ENCODE measurements at regions not wholly inside any gene's neighbourhood (a gene's known extent, or its start where the extent isn't known, plus 50 kb on each side); places are given as distances from the start of the nearest gene placed in this dataset.

GRCh38 chr15:55126111-55126510, 70.6 kb downstream of the RSL24D1 start:
- no peak overlapping the region for H2AFZ ChIP-seq (ENCODE audit: low read length)
- no peaks in the 10 kb centered on the region for H3K9me2 ChIP-seq (replicated peaks; ENCODE audit: low read depth, low read length)
- no peak overlapping the region for H3K9ac ChIP-seq (ENCODE audit: low read depth, low read length, poor library complexity, severe bottlenecking)
- no peaks in the 10 kb centered on the region for H3F3A ChIP-seq (ENCODE audit: low read depth)
- no peaks in the 10 kb centered on the region for H4K20me1 ChIP-seq (ENCODE audit: insufficient read depth, low read length, poor library complexity, severe bottlenecking)
- H3K36me3 ChIP-seq (ENCODE audit: insufficient read depth, low read length): no peaks in the 10 kb centered on the region
- no peaks in the 10 kb centered on the region for H3K79me2 ChIP-seq (ENCODE audit: insufficient read depth, low read length)
- H3K4me1 ChIP-seq (ENCODE audit: insufficient read depth, low read length, poor library complexity, severe bottlenecking): no peaks in the 10 kb centered on the region
- no peak for TF ChIP-seq CTCF (conservative IDR thresholded peaks at IDR 0.05; ENCODE audit: low read length)
- no peak for TF ChIP-seq EZH2phosphoT487 (IDR thresholded peaks at IDR 0.05; ENCODE audit: borderline replicate concordance)
- no peak overlapping the region for H3K4me3 ChIP-seq (ENCODE audit: low read length, poor library complexity, severe bottlenecking)
- no peak overlapping the region for H3K4me2 ChIP-seq (ENCODE audit: low read depth, low read length, poor library complexity, severe bottlenecking)
- H3K9me3 ChIP-seq (ENCODE audit: insufficient read depth, low read depth, low read length): no peaks in the 10 kb centered on the region
- no peaks in the 10 kb centered on the region for H3K27me3 ChIP-seq (ENCODE audit: insufficient read depth, low read length, poor library complexity, severe bottlenecking)

GRCh38 chr15:55124616-55125015, 72.1 kb downstream of the RSL24D1 start:
- Histone ChIP-seq H3K4me1 (ENCODE audit: insufficient read depth, low read length, poor library complexity, severe bottlenecking) (no peaks in the 10 kb centered on the region), H3K9me2 (replicated peaks; ENCODE audit: low read depth, low read length) (no peaks in the 10 kb centered on the region), H3F3A (ENCODE audit: low read depth) (no peaks in the 10 kb centered on the region), H4K20me1 (ENCODE audit: insufficient read depth, low read length, poor library complexity, severe bottlenecking) (no peaks in the 10 kb centered on the region), H3K4me2 (ENCODE audit: low read depth, low read length, poor library complexity, severe bottlenecking) (no peak overlapping the region), H3K79me2 (ENCODE audit: insufficient read depth, low read length) (no peaks in the 10 kb centered on the region), H3K4me3 (ENCODE audit: low read length, poor library complexity, severe bottlenecking) (no peak overlapping the region), H3K9me3 (ENCODE audit: insufficient read depth, low read depth, low read length) (no peaks in the 10 kb centered on the region), H2AFZ (ENCODE audit: low read length) (no peak overlapping the region), H3K27me3 (ENCODE audit: insufficient read depth, low read length, poor library complexity, severe bottlenecking) (no peaks in the 10 kb centered on the region), H3K36me3 (ENCODE audit: insufficient read depth, low read length) (no peaks in the 10 kb centered on the region), H3K9ac (ENCODE audit: low read depth, low read length, poor library complexity, severe bottlenecking) (no peak overlapping the region)
- no peak for TF ChIP-seq EZH2phosphoT487 (IDR thresholded peaks at IDR 0.05; ENCODE audit: borderline replicate concordance)
- no peak for TF ChIP-seq CTCF (conservative IDR thresholded peaks at IDR 0.05; ENCODE audit: low read length)

GRCh38 chr15:55118344-55118870, 78.3 kb downstream of the RSL24D1 start:
- Histone ChIP-seq H2AFZ (ENCODE audit: low read length) (no peak overlapping the region), H3F3A (ENCODE audit: low read depth) (no peaks in the 10 kb centered on the region), H3K4me2 (ENCODE audit: low read depth, low read length, poor library complexity, severe bottlenecking) (no peak overlapping the region), H3K9ac (ENCODE audit: low read depth, low read length, poor library complexity, severe bottlenecking) (no peak overlapping the region), H3K4me1 (ENCODE audit: insufficient read depth, low read length, poor library complexity, severe bottlenecking) (no peaks in the 10 kb centered on the region), H3K9me2 (replicated peaks; ENCODE audit: low read depth, low read length) (no peaks in the 10 kb centered on the region), H3K9me3 (ENCODE audit: insufficient read depth, low read depth, low read length) (no peaks in the 10 kb centered on the region), H3K4me3 (ENCODE audit: low read length, poor library complexity, severe bottlenecking) (no peak overlapping the region), H3K79me2 (ENCODE audit: insufficient read depth, low read length) (no peaks in the 10 kb centered on the region), H3K27me3 (ENCODE audit: insufficient read depth, low read length, poor library complexity, severe bottlenecking) (no peaks in the 10 kb centered on the region), H3K36me3 (ENCODE audit: insufficient read depth, low read length) (no peaks in the 10 kb centered on the region), H4K20me1 (ENCODE audit: insufficient read depth, low read length, poor library complexity, severe bottlenecking) (no peaks in the 10 kb centered on the region)
- TF ChIP-seq EZH2phosphoT487 (IDR thresholded peaks at IDR 0.05; ENCODE audit: borderline replicate concordance) (no peak), CTCF (conservative IDR thresholded peaks at IDR 0.05; ENCODE audit: low read length) (no peak)

Measured in Loucy (cell line).